ENCODE measurements at regions not wholly inside any gene's neighbourhood (a gene's known extent, or its start where the extent isn't known, plus 50 kb on each side); places are given as distances from the start of the nearest gene placed in this dataset.

DNA sequence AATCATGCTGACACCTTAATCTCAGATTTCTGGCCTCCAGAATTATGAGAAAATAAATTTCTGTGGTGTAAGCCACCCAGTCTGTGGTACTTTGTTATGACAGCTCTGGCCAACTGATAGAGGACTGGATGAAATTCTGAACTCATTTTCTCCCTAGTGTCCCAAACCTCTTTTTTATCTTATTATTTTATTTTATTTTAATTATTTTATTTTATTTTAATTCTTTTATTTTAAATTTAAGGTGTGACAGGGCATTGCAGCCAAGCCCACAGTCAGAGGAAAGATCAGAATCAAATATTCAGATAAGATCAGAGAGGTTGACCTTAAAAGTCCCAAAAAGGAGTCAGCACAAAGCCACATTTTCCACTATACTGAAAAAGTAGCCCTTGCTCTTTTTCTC, 228.1 kb downstream of the TFEC start:
- Histone ChIP-seq H3F3A (ENCODE audit: insufficient read depth, low read length) (no peaks in the 10 kb centered on the region), H3K9me2 (replicated peaks; ENCODE audit: insufficient read depth, low read length) (no peaks in the 10 kb centered on the region), H3K9me3 (replicated peaks; ENCODE audit: insufficient read depth, low read length) (no peaks in the 10 kb centered on the region), H3K4me1 (ENCODE audit: low read length) (no peaks in the 10 kb centered on the region), H3K4me2 (ENCODE audit: low read depth, low read length) (no peak overlapping the region), H4K20me1 (ENCODE audit: insufficient read depth, low read length) (no peaks in the 10 kb centered on the region), H3K27me3 (replicated peaks; ENCODE audit: insufficient read depth, low read length) (no peaks in the 10 kb centered on the region), H3K27ac (ENCODE audit: low read length) (no peak overlapping the region), H3K36me3 (replicated peaks; ENCODE audit: insufficient read depth, low read length) (no peaks in the 10 kb centered on the region), H3K9ac (ENCODE audit: low read length) (no peak overlapping the region), H3K79me2 (ENCODE audit: low read length) (no peaks in the 10 kb centered on the region), H2AFZ (ENCODE audit: low read length) (no peak overlapping the region), H3K4me3 (ENCODE audit: low read length) (no peak overlapping the region)
- TF ChIP-seq, protein P1, sequence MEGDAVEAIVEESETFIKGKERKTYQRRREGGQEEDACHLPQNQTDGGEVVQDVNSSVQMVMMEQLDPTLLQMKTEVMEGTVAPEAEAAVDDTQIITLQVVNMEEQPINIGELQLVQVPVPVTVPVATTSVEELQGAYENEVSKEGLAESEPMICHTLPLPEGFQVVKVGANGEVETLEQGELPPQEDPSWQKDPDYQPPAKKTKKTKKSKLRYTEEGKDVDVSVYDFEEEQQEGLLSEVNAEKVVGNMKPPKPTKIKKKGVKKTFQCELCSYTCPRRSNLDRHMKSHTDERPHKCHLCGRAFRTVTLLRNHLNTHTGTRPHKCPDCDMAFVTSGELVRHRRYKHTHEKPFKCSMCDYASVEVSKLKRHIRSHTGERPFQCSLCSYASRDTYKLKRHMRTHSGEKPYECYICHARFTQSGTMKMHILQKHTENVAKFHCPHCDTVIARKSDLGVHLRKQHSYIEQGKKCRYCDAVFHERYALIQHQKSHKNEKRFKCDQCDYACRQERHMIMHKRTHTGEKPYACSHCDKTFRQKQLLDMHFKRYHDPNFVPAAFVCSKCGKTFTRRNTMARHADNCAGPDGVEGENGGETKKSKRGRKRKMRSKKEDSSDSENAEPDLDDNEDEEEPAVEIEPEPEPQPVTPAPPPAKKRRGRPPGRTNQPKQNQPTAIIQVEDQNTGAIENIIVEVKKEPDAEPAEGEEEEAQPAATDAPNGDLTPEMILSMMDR (IDR thresholded peaks at IDR 0.05; ENCODE audit: low read length): no peak
- TF ChIP-seq EZH2 (optimal IDR thresholded peaks at IDR 0.05; ENCODE audit: low read depth, low read length) (no peak), EZH2phosphoT487 (IDR thresholded peaks at IDR 0.05; ENCODE audit: low read length) (no peak)
- no peak for DNase-seq

DNA sequence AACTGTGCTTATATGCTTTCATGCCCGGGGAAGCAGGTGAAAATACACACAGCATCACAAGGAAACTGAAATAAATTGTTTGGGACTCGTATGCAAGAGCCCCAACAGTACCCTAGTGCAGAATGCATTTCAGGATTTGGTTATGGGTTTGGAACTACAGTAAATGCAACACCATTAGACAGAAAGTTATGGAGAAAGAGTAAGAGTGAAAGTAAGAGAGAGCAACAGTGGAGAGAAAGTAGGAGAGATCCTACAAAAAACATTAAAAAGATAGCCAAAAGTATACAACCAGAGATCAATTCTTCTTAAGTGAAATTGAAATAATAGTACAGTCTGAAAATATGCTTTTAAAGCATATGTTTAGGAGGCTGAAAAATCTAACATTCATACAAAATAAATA, 231.1 kb downstream of the TFEC start:
- no peak overlapping the region for H2AFZ ChIP-seq (ENCODE audit: low read length)
- no peak overlapping the region for H3K27ac ChIP-seq (ENCODE audit: low read length)
- TF ChIP-seq EZH2phosphoT487 (IDR thresholded peaks at IDR 0.05; ENCODE audit: low read length): no peak
- TF ChIP-seq, protein P1 (IDR thresholded peaks at IDR 0.05; ENCODE audit: low read length): no peak
- no peak for TF ChIP-seq EZH2 (optimal IDR thresholded peaks at IDR 0.05; ENCODE audit: low read depth, low read length)
- H3K36me3 ChIP-seq (replicated peaks; ENCODE audit: insufficient read depth, low read length): no peaks in the 10 kb centered on the region
- no peaks in the 10 kb centered on the region for H3K79me2 ChIP-seq (ENCODE audit: low read length)
- H4K20me1 ChIP-seq (ENCODE audit: insufficient read depth, low read length): no peaks in the 10 kb centered on the region
- H3K9me3 ChIP-seq (replicated peaks; ENCODE audit: insufficient read depth, low read length): no peaks in the 10 kb centered on the region
- H3F3A ChIP-seq (ENCODE audit: insufficient read depth, low read length): no peaks in the 10 kb centered on the region
- no peaks in the 10 kb centered on the region for H3K4me1 ChIP-seq (ENCODE audit: low read length)
- no peak overlapping the region for H3K4me2 ChIP-seq (ENCODE audit: low read depth, low read length)
- no peaks in the 10 kb centered on the region for H3K9me2 ChIP-seq (replicated peaks; ENCODE audit: insufficient read depth, low read length)
- no peaks in the 10 kb centered on the region for H3K27me3 ChIP-seq (replicated peaks; ENCODE audit: insufficient read depth, low read length)
- no peak overlapping the region for H3K4me3 ChIP-seq (ENCODE audit: low read length)
- H3K9ac ChIP-seq (ENCODE audit: low read length): no peak overlapping the region
- DNase-seq: no peak

DNA sequence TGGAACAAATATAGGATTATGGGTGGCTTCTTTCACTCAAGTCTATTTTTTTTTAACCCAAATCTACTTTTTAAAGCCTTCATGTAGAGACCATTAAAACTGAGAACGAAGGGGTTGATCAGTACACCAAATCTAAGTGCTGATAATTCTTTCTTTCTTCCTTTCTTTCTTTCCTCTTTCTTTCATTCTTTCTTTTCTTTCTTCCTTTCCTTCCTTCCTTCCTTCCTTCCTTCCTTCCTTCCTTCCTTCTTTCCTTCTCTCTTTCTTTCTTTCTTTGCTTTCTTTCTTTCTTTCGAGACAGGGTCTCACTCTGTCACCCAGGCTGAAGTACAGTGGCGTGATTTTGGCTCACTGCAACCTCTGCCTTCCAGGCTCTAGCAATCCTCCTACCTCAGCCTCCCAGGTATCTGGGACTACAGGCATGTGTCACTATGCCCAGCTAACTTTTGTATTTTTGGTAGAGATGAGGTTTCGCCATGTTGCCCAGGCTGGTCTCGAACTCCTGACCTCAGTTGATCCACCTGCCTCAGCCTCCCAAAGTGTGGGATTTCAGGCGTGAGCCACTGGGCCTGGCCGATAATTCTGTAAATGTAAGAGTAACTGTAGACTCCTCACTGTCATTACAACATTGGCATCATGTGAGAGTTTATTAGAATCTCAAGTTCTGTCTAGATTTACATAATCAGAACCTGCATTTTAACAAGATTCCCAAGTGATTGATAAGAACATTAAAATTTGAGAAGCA, 236.4 kb downstream of the TFEC start:
- no peak overlapping the region for H3K27ac ChIP-seq (ENCODE audit: low read length)
- TF ChIP-seq, protein P1 (IDR thresholded peaks at IDR 0.05; ENCODE audit: low read length): no peak
- TF ChIP-seq EZH2 (optimal IDR thresholded peaks at IDR 0.05; ENCODE audit: low read depth, low read length): no peak
- no peak for TF ChIP-seq EZH2phosphoT487 (IDR thresholded peaks at IDR 0.05; ENCODE audit: low read length)
- H3K36me3 ChIP-seq (replicated peaks; ENCODE audit: insufficient read depth, low read length): no peaks in the 10 kb centered on the region
- no peaks in the 10 kb centered on the region for H3K79me2 ChIP-seq (ENCODE audit: low read length)
- no peaks in the 10 kb centered on the region for H3F3A ChIP-seq (ENCODE audit: insufficient read depth, low read length)
- H3K4me2 ChIP-seq (ENCODE audit: low read depth, low read length): no peak overlapping the region
- H3K9me2 ChIP-seq (replicated peaks; ENCODE audit: insufficient read depth, low read length): no peaks in the 10 kb centered on the region
- H3K4me1 ChIP-seq (ENCODE audit: low read length): no peaks in the 10 kb centered on the region
- no peak overlapping the region for H3K9ac ChIP-seq (ENCODE audit: low read length)
- H3K4me3 ChIP-seq (ENCODE audit: low read length): no peak overlapping the region
- no peak overlapping the region for H2AFZ ChIP-seq (ENCODE audit: low read length)
- no peaks in the 10 kb centered on the region for H3K9me3 ChIP-seq (replicated peaks; ENCODE audit: insufficient read depth, low read length)
- DNase-seq: no peak
- H4K20me1 ChIP-seq (ENCODE audit: insufficient read depth, low read length): no peaks in the 10 kb centered on the region
- no peaks in the 10 kb centered on the region for H3K27me3 ChIP-seq (replicated peaks; ENCODE audit: insufficient read depth, low read length)
